Dermis blood vessel endothelial cell (primary cell): ENCODE measurements at regions not wholly inside any gene's neighbourhood (a gene's known extent, or its start where the extent isn't known, plus 50 kb on each side); places are given as distances from the start of the nearest gene placed in this dataset.
"Not testable (repeated sequence)": the region's sequence is repeated elsewhere in the genome, so short reads cannot be mapped to it uniquely, and the experiment has no call there.

Source experiments
- DNase-seq: peaks from one replicate; pipeline ENCODE4 v3.0.0; 2010

DNA sequence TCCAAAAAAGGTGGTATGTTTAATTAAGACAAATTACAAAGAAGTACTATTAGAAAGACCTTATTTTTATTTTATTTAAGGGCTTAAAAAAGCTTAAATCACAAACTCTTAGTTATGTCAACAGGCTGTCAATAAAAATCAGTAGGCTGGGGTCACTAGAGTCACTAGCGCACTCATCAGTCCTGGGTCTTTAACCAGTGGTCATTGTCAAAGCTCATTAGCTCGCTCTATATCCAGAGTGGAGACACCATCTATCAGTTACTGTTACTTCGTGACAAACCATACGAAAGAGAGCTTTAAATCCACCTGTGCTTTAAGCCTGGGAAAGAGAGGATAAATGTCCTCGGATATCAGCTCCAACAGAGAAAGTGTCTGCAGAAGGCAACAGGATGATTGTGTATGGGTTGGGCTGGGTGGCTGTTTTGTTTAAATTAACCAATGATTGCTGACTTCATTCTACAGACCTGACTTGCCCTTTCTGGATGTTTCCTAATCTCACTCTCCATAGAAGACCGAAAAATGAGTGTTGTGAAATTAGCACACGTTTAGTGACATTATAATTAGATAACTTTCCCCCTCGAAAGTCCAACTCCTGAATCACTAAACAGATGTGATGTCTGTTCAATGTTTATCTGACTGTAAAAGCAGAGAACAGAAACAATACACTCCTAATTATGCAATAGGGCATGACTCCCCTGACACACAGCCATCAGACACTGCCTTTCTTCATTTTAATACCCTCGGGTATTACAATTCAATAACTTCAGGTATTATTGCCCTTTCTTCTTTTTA lies 123.6 kb upstream of the TNPO1 start:
- DNase-seq, result no peak

DNA sequence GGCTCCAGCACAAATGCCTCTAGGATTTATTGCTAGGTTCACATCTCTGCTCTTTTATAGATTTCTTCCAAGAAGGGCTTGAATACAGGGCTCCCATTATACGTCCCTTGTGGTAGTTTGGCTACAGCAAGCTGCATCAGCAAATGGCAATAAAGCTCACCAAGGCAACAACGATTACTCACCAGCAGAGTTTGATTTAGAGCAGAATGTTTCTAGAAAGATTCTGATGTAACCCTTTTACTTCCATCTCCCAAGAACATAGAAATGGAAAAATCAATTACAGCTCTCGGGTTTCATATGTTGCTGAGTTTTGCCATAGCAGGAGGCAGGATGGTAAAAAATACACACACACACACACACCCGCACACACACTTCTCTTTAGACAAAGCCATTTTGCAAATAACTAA lies 124.2 kb upstream of the TNPO1 start:
- DNase-seq, result no peak

DNA sequence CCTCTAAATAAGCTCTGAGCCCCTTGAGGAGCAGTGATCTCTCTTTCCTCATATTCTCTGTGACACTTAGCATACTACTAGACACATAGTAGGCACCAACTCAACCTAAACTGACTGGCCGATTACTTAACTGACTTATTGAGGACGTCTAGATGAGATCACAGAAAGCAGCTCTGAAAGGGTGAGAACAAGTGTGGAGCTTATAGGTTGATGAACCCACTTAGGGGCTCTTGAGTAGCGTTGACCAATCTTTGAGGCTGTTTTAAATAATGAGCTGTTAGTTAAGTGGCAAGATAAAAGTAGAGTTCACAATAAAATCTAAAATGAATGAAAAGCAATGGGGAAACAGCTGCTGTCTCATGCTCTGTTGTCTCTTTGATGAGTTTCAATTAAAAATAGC lies 124.7 kb upstream of the TNPO1 start:
- DNase-seq, result no peak

- no peak for DNase-seq
Measured at GRCh38 chr5:72688916-72689315, 127.5 kb upstream of the TNPO1 start.

DNA sequence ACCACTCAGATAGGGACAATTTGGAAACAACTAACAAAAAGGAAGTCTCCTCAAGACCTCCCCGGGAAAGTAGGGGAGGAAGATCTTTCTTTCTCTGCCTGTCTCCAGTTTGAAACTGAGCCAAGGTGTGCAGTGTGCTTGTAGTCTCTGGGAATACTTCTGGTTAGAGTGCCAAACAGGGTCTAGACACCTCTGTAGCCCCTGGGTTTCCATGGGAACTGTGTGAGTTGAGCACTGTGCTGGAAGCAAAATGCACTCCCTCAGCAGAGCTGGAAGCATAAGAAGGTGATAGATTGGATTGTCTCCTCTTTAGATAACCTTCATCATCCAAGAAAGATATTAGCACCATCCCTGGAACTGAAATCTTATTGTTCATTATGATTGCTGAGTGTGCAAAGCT lies 129.2 kb upstream of the TNPO1 start:
- no peak for DNase-seq

- DNase-seq, result no peak
Measured at GRCh38 chr5:72682561-72682960, 133.9 kb upstream of the TNPO1 start.

DNA sequence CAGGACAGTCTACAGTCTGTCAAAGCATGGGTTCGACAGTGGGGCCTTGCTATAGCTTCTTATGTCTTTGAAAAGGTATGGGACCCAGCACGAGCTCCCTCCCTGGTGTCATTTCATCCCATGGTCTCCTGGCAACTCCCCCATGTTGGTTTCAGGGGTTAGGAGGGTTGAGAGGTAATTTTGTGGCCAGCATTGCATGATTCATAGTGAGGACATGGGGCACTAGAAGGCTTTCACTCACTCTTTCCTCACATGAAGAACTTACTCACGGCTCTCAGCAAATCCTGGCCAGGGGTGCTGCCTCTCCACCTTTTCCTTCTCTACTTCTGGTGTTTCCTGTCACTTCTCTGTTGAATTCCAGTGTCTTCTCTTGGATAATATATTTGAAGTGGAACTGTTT lies 134.7 kb upstream of the TNPO1 start:
- no peak for DNase-seq

DNA sequence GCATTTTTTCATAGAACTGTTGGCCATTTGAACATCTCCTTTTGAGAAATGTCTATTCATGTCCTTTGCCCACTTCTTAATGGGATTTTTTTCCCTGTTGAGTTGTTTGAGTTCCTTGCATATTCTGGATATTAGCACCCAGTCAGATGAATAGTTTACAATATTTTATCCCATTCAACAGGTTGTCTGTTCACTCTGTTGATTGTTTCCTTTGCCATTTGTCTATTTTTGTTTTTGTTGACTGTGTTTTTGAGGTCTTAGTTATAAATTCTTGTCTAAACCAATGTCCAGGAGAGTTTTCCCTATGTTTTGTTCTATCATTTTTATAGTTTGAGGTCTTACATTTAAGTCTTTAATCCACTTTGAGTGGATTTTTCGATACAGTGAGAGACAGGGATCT lies 139.0 kb upstream of the TNPO1 start:
- no peak for DNase-seq

DNA sequence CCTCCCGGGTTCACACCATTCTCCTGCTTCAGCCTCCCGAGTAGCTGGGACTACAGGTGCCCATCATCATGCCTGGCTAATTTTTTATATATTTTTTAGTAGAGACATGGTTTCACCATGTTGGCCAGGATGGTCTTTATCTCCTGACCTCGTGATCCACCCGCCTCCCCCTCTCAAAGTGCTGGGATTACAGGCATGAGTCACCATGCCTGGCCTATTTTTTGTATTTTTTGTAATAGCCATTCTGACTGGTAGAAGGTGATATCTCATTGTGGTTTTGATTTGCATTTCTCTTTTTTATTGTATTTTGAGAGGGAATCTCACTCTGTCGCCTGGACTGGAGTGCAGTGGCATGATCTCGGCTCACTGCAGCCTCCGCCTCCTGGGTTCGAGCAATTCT lies 139.6 kb upstream of the TNPO1 start:
- not testable (repeated sequence) for DNase-seq

DNA sequence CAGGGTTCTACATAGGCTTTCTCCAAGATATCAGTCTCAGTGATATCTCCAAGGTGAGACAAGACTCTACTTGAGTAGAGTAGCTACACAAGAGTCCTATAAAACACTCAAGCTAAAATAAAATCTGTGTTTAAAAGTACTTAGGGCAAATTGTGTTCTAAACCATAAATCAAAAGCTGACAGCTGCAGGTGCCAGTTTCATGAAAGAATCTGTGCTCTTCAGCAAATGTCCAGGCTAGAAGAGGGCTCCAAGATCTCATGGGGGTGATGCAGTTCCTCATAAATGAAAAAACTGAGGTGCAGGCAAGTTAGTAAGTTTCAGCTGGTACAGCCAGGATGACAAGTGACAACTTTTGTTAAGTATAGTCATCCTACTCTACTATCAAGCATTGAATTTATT lies 142.8 kb upstream of the TNPO1 start:
- no peak for DNase-seq

DNA sequence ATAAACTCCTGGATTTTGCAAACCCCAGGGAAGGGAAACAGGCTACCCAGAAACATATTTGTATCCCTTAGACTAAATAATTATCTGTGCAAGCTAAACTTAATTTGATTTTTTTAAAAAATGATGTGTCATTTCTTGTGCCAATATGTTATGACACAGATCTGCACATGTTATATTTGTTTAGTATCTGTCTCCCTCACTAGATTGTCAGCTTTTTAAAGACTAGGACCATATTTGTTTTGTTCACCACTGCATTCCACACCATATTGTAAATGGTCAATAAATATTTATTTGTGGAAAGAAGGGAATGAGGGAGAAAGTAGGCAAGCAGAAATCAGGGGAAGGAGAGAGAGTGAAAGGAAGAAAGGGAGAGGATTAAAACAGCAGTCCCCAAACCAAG lies 143.3 kb upstream of the TNPO1 start:
- DNase-seq, result no peak

DNA sequence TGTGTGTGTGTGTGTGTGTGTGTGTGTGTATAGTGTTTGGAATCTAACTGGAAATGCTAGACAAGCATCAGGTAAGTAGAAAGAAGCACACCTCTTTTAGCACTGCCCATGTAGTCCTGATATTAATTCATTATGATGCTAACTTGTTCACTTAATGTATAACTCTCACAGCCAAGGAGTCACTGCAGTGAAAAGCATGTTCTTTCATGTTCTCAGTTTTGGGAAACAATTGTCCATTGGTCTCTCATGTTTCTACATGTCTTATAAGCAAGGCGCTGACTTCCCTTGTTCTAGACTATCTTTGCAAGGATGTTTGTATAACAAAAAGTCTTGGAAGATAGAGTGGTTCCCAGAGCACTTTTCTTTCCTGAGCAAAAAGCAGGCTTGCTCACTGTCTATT lies 148.8 kb upstream of the TNPO1 start:
- no peak for DNase-seq

DNA sequence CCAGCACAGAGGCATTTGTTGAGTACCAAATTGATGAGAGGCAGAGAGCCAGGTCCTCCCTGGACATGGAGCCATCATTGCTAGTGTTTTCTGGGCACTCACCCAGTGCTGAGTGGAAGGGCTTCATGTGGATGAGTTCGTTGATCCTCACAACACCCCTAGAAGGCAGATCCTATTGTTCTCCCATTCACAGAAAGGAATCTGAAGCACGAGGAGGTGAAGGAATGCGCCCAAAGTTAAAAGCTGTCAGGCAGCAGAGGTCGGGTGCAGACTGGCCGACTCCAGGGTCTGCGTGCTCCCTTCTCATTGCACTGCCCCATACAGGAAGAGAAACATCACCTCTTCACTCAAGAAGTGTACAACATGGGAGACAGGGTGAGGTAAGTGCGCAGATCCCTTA lies 153.5 kb upstream of the TNPO1 start:
- no peak for DNase-seq

DNA sequence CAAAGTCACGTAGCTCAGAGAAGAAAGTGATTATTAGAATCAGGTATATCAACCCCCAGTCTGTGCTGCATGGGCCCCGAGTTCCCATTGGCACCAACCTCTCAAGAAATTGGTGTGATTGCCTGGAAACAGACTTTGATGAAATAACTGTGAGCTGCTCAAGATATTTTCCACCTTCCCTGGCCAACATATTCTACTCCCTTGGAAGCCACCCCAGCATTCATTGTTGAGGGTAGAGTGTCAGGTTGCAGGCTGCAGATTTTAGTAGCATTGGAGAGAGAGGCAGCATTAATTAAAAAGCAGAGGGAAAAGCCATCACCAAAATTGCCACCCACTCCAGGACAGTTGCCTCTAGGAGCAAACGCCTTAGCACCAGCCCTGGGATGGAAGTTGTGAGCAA lies 154.2 kb upstream of the TNPO1 start:
- no peak for DNase-seq

GRCh38 chr5:72661405-72661804 lies 154.2 kb upstream of the ZNF366 start:
- no peak for DNase-seq

GRCh38 chr5:72659726-72660125 lies 152.5 kb upstream of the ZNF366 start:
- DNase-seq, result no peak

DNA sequence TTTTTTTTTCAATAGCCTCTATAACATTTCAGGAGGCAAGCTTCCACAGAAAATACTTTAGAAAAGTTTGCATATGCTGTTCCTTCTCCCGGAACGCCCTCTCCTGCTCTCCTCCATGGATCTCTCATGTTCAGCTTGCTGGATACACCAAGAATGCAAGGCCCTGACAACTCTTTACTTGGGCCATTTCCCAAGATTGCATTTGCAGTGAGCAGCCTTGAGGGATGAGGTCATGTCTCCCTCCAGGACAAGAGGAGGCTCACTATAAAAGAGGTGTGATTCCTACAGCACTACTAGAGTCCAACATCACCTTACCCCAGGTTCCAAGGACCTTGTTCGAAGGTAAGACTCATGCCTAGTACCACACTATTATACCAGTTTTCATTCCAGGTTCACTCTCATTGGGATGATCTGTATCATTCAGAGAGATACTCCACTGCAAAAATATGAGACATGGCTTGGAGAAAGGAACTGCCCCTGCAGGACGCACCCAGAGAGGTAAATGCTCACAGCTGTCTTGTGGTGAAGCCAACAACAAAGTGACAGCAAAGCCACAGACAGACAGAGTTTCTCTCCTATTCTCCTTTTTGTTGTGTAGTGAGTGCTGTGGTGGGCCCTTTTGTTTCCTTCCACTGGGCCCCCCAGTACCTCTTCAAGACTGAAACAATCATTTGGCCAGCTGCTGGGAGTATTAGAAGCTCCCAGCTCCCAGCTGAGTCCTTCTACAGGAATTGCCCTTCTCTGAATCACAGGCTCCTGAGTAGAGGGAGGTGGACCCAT lies 151.7 kb upstream of the ZNF366 start:
- DNase-seq, result no peak

DNA sequence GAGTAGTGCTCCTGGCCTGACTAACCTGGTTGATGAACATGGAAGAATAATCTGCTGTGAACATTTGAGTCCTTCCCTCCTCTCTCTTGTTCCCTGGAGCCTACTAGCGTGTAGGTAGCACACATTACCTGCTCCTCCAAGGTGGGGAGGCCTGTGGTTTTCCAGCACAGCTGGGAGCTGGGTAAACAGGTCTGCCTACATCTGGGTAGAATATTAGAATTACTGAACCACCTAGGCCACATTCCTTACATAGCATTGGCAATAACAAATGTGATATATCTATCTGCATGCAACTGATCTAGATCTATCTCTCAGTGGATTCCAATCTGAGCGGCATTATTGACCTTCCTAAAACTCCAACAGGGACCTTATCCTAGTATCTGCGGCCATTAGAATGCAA lies 151.0 kb upstream of the ZNF366 start:
- DNase-seq, result no peak

GRCh38 chr5:72656756-72657513 lies 149.7 kb upstream of the ZNF366 start:
- DNase-seq, result no peak

GRCh38 chr5:72656331-72656730 lies 149.1 kb upstream of the ZNF366 start:
- no peak for DNase-seq

DNA sequence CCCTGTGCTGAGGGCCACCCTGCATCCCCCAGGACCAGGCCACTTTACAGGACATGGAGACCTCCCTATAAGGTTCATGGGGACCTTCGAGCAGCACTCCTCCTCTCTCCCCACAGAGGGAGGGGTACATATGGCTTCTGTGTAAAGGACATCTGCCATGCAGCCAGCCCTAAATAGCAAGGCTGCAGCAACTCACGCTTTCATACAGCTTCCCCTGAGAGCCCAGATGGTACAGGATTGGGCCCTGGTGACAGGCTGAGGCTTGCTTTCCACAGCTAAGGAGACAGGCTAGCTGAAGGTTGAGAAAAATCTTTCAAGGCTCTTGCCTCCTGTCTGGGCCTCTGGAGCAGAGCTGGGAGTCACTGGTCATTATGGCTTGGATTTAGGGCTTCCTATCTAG lies 147.0 kb upstream of the ZNF366 start:
- DNase-seq, result no peak

GRCh38 chr5:72653586-72653985 lies 146.4 kb upstream of the ZNF366 start:
- no peak for DNase-seq

DNA sequence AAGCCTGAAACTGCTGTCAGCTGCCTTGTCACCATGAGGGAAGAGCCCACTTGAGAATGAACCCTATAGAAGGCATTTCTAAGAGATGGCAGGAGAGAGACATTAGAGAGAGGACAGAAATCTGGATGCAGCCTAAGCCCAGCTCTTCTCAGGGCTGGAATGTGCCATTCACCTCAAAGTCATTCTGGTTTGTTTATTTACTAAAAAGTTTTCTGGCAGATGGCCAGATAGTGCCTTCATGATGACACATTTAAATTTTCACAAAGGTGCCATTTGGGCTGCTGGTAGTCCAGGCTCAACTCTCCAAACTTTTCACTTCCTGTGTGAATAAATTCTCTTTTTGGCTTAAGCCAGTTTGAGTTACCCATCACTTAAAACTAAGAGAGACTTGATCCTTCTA lies 144.6 kb upstream of the ZNF366 start:
- no peak for DNase-seq

DNA sequence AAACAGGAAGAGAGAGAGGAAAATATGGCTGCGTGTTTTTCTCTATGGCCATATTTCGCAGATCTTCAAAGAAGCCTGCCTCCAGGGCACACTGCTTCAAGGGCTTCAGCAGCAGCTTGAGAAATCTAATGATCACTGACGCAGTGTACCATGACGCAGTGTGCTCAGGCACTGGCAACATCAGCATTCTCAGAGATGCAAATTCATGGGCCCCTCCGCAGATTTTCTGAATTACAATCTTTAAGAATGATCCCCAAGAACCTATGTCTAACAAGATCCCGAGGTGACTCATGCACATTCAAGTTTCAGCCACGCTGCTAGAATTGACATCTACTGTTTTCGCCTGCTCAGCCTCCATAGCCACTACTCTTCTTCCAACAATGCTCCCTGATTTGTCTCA lies 143.9 kb upstream of the ZNF366 start:
- DNase-seq, result no peak
